ENCODE measurements at regions not wholly inside any gene's neighbourhood (a gene's known extent, or its start where the extent isn't known, plus 50 kb on each side); places are given as distances from the start of the nearest gene placed in this dataset.

GRCh38 chr6:10320291-10320690 lies 94.6 kb downstream of the TFAP2A start:
- TF ChIP-seq EZH2 (IDR thresholded peaks at IDR 0.05; ENCODE audit: low read length, unreplicated experiment) (no peak), CTCF (conservative IDR thresholded peaks at IDR 0.05; ENCODE audit: low read depth, low read length) (no peak)

All from PC-3 (cell line).